Calu3 (cell line): ENCODE measurements at regions not wholly inside any gene's neighbourhood (a gene's known extent, or its start where the extent isn't known, plus 50 kb on each side); places are given as distances from the start of the nearest gene placed in this dataset.

Experiments
- BruUV-seq: library from RNA; stranded (reverse); fragments of 400-500 nt; replicated peaks from 2 replicates; lab custom pipeline; 2021; lab: Mats Ljungman, UMichigan
- CTCF ChIA-PET: fragments of 300-600 bp; sonication (Branson Sonifier 250); formaldehyde crosslinking; loops from one replicate; lab custom pipeline; 2022; ENCODE audit warnings: antibody characterized with exemption; lab: Charles Lee
- DNase-seq: peaks from one replicate; pipeline ENCODE4 v3.0.0; 2022
- H3K27ac Mint-ChIP-seq: one replicate; pipeline ENCODE4 v1.8.0; 2022; ENCODE audit warnings: mixed read lengths; ENCODE audit not compliant: unreplicated experiment
- H3K27me3 Mint-ChIP-seq: one replicate; pipeline ENCODE4 v1.8.0; 2022; ENCODE audit warnings: mixed read lengths; ENCODE audit not compliant: unreplicated experiment
- H3K36me3 Mint-ChIP-seq: one replicate; pipeline ENCODE4 v1.8.0; 2022; ENCODE audit warnings: mild to moderate bottlenecking, moderate library complexity, mixed read lengths; ENCODE audit not compliant: insufficient read depth, unreplicated experiment
- H3K4me1 Mint-ChIP-seq: one replicate; pipeline ENCODE4 v1.8.0; 2022; ENCODE audit warnings: mild to moderate bottlenecking, low read depth, mixed read lengths; ENCODE audit not compliant: unreplicated experiment
- H3K4me3 Mint-ChIP-seq: one replicate; pipeline ENCODE4 v1.8.0; 2022; ENCODE audit warnings: mild to moderate bottlenecking, low read depth, moderate library complexity, mixed read lengths; ENCODE audit not compliant: unreplicated experiment
- H3K9me3 Mint-ChIP-seq: one replicate; pipeline ENCODE4 v1.8.0; 2022; ENCODE audit warnings: low read depth, mixed read lengths; ENCODE audit not compliant: unreplicated experiment
- CTCF ChIP-seq: fragments of 200-600 bp; IDR thresholded peaks from one replicate; pipeline ENCODE4 v1.8.0; 2022; ENCODE audit warnings: antibody characterized with exemption; ENCODE audit not compliant: unreplicated experiment
- intact Hi-C: fragments of 100-400 bp; cut with micrococcal nuclease; formaldehyde crosslinking; loops from one replicate; pipeline ENCODE4 v1.10.0; 2022; ENCODE audit not compliant: unreplicated experiment

GRCh38 chr5:133696006-133696584 lies 83.8 kb upstream of the FSTL4 start:
- H3K27ac Mint-ChIP-seq, result no peak overlapping the region
- H3K4me3 Mint-ChIP-seq, result no peak overlapping the region
- no peaks in the 10 kb centered on the region for H3K36me3 Mint-ChIP-seq
- no peak for TF ChIP-seq CTCF
- H3K27me3 Mint-ChIP-seq, result peaks cover 89% of the 10 kb centered on the region
- intact Hi-C loops, result no loop called here
- H3K4me1 Mint-ChIP-seq, result no peaks in the 10 kb centered on the region
- BruUV-seq, result no TSS peak
- DNase-seq, result no peak
- H3K9me3 Mint-ChIP-seq, result no peaks in the 10 kb centered on the region
- CTCF ChIA-PET, result no interaction called here

DNA sequence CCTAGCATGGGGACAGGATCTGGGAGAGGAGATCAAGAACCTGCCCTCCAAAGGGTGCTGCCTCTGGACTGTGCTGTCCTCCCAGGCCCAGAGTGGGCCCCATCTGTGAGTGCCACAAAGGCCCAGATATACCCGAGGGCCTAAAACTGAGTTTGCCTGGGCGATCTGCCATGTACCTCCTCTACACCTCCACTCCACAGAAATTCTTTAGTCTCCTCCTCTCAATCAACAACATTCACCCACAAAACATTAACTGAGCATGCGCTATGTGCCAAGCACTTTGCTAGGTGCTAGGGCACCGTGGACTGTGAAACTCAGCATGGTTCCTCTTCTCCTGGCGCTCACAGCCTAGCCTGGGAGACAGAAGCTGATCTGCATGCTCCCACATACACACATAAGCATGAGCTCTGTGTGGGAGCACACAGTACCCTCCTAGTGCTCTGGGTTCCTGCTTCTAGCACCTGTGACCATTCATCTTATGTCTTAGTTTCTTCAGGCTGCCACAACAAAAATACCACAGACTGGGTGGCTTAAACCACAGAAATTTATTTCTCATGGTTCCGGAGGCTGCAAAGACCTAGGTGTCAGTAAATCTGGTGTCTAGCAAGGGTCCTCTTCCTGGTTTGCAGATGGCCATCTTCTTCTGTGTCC lies 82.0 kb upstream of the FSTL4 start:
- intact Hi-C loops, result no loop called here
- no TSS peak for BruUV-seq
- Mint-ChIP-seq H3K9me3 (no peaks in the 10 kb centered on the region), H3K4me3 (no peak overlapping the region), H3K27me3 (peaks cover 89% of the 10 kb centered on the region), H3K4me1 (no peaks in the 10 kb centered on the region), H3K36me3 (no peaks in the 10 kb centered on the region), H3K27ac (no peak overlapping the region)
- TF ChIP-seq CTCF, result no peak
- DNase-seq, result no peak
- CTCF ChIA-PET, result no interaction called here

GRCh38 chr5:133691448-133691847 lies 79.1 kb upstream of the FSTL4 start:
- CTCF ChIA-PET, result no interaction called here
- no peak for DNase-seq

DNA sequence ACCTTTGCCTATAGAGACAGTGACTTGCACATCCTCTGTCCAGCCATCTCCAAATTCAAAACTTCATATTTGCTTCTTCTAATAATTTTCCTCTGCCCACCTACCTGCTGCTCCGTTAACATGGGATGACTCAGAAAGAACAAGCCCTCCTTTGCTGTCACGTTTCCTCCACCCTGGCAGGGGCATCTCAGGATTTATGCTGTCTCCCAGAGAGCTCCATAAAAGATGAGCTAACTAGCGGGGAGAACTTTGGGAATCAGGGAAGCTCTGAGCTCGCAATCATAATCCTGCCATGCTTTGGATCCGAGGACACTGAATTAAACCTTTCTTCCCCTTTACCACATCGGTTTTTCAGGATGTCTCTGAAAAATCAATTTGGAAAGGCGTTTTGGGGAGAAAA lies 78.4 kb upstream of the FSTL4 start:
- DNase-seq, result no peak
- H3K4me3 Mint-ChIP-seq, result no peak overlapping the region
- no peaks in the 10 kb centered on the region for H3K36me3 Mint-ChIP-seq
- TF ChIP-seq CTCF, result no peak
- no peaks in the 10 kb centered on the region for H3K9me3 Mint-ChIP-seq
- BruUV-seq, result no TSS peak
- intact Hi-C loops, result no loop called here
- CTCF ChIA-PET, result no interaction called here
- H3K4me1 Mint-ChIP-seq, result no peaks in the 10 kb centered on the region
- no peak overlapping the region for H3K27ac Mint-ChIP-seq
- peaks cover 100% of the 10 kb centered on the region for H3K27me3 Mint-ChIP-seq

More at GRCh38 chr5:133691448-133691847, 79.1 kb upstream of the FSTL4 start:
- H3K27me3 Mint-ChIP-seq, result peaks cover 100% of the 10 kb centered on the region
- no peaks in the 10 kb centered on the region for H3K36me3 Mint-ChIP-seq
- H3K27ac Mint-ChIP-seq, result no peak overlapping the region
- H3K4me3 Mint-ChIP-seq, result no peak overlapping the region
- no peak for TF ChIP-seq CTCF
- no TSS peak for BruUV-seq
- no peaks in the 10 kb centered on the region for H3K4me1 Mint-ChIP-seq
- no peaks in the 10 kb centered on the region for H3K9me3 Mint-ChIP-seq
- intact Hi-C loops, result no loop called here
